GM18508 (cell line): ENCODE measurements at regions not wholly inside any gene's neighbourhood (a gene's known extent, or its start where the extent isn't known, plus 50 kb on each side); places are given as distances from the start of the nearest gene placed in this dataset.

Experiments used
- ATAC-seq: cut with Tn5 transposase; IDR thresholded peaks from one replicate; pipeline ENCODE4 v1.9.1; 2021; ENCODE audit warnings: moderate number of reproducible peaks; ENCODE audit not compliant: insufficient read depth, unreplicated experiment

- no peak for ATAC-seq
These were observed 144.4 kb downstream of the NSG2 start for GRCh38 chr5:174189654-174190541.

DNA sequence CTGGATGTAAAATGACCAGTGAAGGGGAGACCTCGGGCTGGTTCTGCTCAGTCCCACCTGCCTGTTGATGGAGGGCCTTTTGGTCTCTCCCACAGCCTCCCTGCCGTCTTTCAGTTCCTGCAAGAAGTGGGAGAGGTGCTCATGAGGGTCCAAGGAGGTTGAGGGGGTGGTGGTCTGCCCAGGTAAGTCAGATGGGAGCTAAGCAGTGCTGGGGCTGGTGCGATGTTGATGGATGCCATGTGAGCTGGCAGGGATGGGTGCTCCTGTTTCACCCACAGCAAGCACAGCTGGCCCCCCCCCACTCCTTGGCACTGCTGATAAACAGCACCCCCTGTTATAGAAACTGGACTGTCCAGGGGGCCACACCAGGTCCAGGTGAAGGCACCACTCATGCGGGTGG is 145.6 kb downstream of the NSG2 start:
- ATAC-seq = no peak

DNA sequence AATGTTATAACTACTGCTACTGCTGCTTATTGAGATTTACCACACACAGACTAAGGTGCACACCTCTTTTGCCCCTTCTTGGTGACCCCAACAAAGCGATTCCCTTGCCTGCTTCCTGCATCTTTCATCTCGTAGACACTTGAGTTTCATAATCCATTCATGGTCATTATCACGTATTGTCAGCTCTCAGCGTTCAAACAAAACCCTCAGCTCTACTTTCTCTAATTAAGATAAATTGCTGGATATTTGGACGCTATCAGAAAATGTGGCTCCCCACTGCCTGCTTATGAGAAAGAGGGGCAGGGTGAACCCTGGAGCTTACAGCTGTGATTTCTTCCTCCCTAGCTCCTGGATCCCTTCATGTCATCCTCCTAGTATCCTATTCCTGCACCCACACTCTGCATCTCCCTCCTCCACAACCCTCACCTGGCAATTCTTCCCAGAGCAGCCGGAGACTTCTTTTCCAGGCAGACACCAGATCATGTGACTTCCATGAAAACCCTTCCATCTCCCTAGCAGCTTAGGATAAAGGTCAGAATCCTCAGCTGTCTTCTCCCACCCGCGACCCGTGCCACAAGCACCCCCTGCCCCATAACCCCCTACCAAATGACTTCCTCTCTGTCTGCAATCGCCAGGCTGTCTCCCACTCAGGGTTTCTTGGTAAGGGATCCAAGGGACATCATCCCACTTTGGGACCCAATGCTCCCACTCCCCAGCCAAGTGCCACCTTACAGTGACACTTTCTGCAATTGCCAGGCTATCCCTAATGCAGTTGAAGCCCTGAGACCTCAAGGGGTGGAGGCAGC is 146.5 kb downstream of the NSG2 start:
- no peak for ATAC-seq

GRCh38 chr5:174192901-174193300 is 147.4 kb downstream of the NSG2 start:
- ATAC-seq = no peak

DNA sequence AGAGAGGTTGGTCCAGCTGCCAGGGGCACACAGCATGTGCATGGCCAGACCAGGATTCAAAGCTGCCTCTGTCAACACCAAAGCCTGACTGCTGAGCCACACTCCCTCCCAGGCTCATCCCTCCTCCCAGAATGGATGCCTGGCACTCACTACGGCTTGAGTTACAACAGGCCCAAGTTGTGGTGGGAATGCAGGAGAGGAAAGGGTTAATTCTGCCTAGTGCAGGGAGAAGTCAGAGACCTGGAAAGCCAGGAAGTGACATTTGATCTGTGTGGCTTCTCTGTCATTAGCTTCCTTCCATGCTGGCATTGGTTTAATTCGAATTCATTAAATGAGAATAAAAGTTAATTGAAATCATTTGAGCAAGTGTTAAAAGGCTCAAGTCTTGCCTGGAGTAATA is 150.0 kb downstream of the NSG2 start:
- no peak for ATAC-seq

GRCh38 chr5:174197929-174198328 is 152.4 kb downstream of the NSG2 start:
- ATAC-seq = no peak

DNA sequence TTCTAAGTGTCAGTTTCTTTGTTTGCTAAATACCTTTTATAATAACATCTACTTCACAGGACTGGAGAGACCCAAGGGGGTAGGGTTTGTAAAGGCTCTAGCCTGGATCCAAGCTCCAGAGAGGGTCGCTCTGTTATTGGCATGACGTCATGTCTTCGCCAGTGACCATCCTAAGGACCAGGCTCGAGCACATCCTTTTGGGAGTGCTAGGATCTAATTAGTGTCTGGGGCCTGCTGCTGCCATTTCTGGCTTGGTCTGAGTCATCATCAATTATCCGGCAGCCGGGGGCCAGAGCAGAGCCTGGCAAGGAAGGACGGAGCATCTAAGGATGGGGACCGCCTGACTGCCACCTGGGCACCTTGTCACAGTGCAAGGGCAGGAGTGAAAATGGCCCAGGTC is 153.0 kb downstream of the NSG2 start:
- no peak for ATAC-seq

GRCh38 chr5:174202996-174203395 is 157.5 kb downstream of the NSG2 start:
- ATAC-seq = no peak

- no peak for ATAC-seq
These were observed 159.2 kb downstream of the NSG2 start for GRCh38 chr5:174204535-174205313.

DNA sequence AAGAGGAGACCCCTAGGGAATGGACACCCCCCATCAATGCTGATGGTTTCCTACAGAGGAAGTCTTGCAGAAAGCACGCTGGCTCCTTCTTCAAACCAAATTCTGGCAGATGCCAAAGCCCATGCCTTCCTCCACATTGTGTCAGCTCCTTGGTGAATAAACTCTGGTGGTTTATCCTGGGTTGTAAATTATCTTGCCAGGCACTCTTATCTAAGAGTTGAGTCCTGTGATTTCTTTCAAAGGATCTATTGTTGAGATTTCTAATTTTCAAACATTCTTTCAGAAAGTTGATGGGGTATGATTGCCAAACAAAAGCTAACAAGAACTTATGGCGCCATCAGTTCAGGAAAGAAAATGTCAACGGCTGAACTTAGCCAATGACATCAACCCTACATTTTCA is 160.4 kb downstream of the NSG2 start:
- ATAC-seq = no peak

GRCh38 chr5:174210596-174211276 is 165.2 kb downstream of the NSG2 start:
- ATAC-seq = no peak

DNA sequence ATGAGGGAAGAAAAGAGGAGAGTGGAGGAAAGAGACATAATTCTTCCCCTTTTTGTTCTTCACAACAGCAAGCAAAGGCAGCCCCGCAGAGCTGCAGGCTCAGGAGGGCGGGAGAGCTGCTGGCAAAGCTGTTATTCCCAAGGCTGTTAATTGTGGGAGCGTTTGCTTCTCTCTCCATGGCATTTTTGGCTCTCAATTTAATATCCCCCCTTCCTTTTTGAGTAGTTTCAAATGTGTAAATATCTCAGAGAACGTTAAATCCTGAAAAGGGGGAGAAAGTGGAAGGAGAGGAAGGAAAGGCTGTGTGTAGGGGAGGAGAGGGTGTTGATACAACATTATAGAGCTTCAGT is 165.7 kb downstream of the NSG2 start:
- ATAC-seq = no peak

DNA sequence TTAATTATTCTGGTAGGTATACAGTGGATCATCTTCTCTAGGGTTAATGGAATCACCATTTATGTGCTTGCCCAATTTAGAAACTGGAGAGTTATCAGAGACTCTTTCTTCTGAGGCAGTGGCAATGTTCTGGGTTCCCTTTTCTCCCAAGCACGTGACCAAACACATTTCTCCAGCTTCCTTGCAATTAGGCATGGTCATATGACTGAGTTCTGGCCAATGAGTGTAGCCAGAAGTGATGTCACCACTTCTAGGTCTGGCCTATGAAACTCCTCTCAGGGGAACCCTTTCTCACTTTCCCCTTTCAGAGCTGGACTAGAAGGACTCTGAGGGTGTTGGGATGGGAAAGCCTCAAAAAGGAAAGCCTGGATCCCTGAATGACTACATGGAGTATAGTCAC is 172.0 kb downstream of the NSG2 start:
- ATAC-seq = no peak

DNA sequence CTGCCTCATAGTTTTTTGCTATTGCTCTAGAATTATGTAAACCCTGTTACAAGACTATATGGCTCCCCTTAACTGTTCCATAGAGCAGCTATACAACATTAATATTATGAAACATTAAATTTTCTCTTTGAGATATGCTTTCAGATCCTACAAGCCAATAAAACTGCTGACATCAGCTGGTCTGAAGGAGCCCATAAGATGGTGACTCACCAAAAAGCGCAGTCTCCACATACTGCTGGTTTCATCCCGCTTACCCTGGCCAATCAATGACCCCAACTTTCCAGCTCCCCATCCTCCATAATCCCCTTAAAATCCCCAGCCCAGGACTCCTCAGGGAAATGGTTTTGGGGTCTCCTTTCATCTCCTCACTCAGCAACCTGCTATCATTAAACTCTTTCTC is 172.7 kb downstream of the NSG2 start:
- no peak for ATAC-seq

DNA sequence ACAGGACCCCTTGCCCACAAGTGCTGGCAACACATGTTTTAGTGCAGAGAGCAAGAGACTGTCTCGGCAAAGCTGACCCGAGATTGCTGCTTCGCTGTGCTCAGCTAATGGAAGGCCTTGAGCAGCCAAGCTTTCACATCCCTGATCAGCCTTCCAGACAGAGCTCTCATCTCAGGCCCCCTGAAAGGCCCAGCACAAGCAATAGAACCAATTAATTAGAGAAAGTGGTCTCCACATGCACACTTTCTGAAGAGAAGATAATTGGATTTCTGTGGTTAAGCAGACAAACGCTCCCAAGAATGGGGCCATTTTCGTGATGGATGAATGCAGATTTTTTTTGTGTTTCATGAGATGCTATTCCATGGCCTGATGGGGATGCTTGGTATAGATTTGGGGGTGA is 174.9 kb downstream of the NSG2 start:
- no peak for ATAC-seq

GRCh38 chr5:174221436-174221835 is 175.9 kb downstream of the NSG2 start:
- ATAC-seq = no peak

GRCh38 chr5:174221946-174222345 is 176.4 kb downstream of the NSG2 start:
- no peak for ATAC-seq

GRCh38 chr5:174222891-174223290 is 177.4 kb downstream of the NSG2 start:
- ATAC-seq = no peak

GRCh38 chr5:174223355-174223754 is 177.8 kb downstream of the NSG2 start:
- no peak for ATAC-seq

- no peak for ATAC-seq
These were observed 183.6 kb downstream of the NSG2 start for GRCh38 chr5:174229068-174229467.
